ENCODE measurements at regions not wholly inside any gene's neighbourhood (a gene's known extent, or its start where the extent isn't known, plus 50 kb on each side); places are given as distances from the start of the nearest gene placed in this dataset.
"Not testable (repeated sequence)": the region's sequence is repeated elsewhere in the genome, so short reads cannot be mapped to it uniquely, and the experiment has no call there.

DNA sequence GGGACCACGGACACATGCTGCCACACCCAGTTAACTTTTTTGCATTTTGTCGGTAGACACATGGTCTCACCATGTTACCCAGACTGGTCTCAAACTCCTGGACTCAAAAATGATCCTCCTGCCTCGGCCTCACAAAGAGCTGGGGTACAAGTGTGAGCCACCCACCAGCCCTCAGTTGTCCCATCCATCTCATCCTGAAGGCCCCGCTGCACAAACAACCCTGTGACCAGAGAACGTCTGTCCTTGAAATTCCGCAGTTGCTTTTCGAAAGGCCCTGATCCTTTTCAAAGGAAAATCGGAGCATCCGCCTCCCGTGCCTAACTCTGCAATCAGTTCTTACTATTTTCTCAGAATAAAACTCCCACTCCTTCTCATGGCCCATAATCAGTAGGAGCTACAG, 138.3 kb upstream of the USP29 start:
- not testable (repeated sequence) for TF ChIP-seq EZH2 (IDR thresholded peaks at IDR 0.05; ENCODE audit: borderline replicate concordance, low read length)
- TF ChIP-seq, protein P1, sequence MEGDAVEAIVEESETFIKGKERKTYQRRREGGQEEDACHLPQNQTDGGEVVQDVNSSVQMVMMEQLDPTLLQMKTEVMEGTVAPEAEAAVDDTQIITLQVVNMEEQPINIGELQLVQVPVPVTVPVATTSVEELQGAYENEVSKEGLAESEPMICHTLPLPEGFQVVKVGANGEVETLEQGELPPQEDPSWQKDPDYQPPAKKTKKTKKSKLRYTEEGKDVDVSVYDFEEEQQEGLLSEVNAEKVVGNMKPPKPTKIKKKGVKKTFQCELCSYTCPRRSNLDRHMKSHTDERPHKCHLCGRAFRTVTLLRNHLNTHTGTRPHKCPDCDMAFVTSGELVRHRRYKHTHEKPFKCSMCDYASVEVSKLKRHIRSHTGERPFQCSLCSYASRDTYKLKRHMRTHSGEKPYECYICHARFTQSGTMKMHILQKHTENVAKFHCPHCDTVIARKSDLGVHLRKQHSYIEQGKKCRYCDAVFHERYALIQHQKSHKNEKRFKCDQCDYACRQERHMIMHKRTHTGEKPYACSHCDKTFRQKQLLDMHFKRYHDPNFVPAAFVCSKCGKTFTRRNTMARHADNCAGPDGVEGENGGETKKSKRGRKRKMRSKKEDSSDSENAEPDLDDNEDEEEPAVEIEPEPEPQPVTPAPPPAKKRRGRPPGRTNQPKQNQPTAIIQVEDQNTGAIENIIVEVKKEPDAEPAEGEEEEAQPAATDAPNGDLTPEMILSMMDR (conservative IDR thresholded peaks at IDR 0.05 in 1 of 2, IDR thresholded peaks at IDR 0.05 in 1 of 2; ENCODE audit: extremely low read depth in 1 of 2, insufficient read depth in 1 of 2, low read depth in 1 of 2, low read length in 2 of 2) = not testable (repeated sequence)
